GM12878 (cell line): ENCODE measurements at regions not wholly inside any gene's neighbourhood (a gene's known extent, or its start where the extent isn't known, plus 50 kb on each side); places are given as distances from the start of the nearest gene placed in this dataset.

Source experiments
- ATAC-seq: fragments of 200-7000 bp; cut with Tn5 transposase; 3 replicates; pipeline ENCODE4 v1.9.1; 2020; ENCODE audit warnings: mild to moderate bottlenecking, moderate library complexity
- BruUV-seq: library from RNA; stranded (reverse); fragments of 400-500 nt; replicated peaks from 2 replicates; lab custom pipeline; 2021; lab: Mats Ljungman, UMichigan
- CTCF ChIA-PET: fragments of 300-600 bp; sonication (Branson Sonifier 250); formaldehyde crosslinking; extraction: SDS; loops from one replicate; lab custom pipeline; 2021; ENCODE audit warnings: inconsistent platforms; lab: Yijun Ruan, JAX
- POLR2A ChIA-PET: fragments of 350-600 bp; formaldehyde crosslinking; extraction: SDS; loops from one replicate; lab custom pipeline; 2021; ENCODE audit warnings: inconsistent platforms; lab: Charles Lee
- RAD21 ChIA-PET: fragments of 300-600 bp; sonication (Branson Sonifier 250); formaldehyde crosslinking; loops from one replicate; lab custom pipeline; 2023; ENCODE audit warnings: antibody characterized with exemption; ENCODE audit not compliant: unreplicated experiment; lab: Charles Lee
- SMC1A ChIA-PET: fragments of 300-600 bp; sonication (Branson Sonifier 250); formaldehyde crosslinking; loops from one replicate; lab custom pipeline; 2023; ENCODE audit not compliant: unreplicated experiment, uncharacterized antibody; lab: Charles Lee
- DNase-seq: peaks from one replicate; pipeline ENCODE4 v3.0.0-alpha.2; 2011; ENCODE audit warnings: low read depth, low spot score
- FAIRE-seq: peaks from 3 replicates; lab custom pipeline; 2011; peaks lifted over from hg19 to GRCh38; lab: Jason Lieb, UNC
- H2AFZ ChIP-seq: 2 replicates; pipeline ENCODE4 v1.6.0; 2011; ENCODE audit warnings: low read depth, low read length, control low read depth; ENCODE audit not compliant: control insufficient read depth
- H3K27ac ChIP-seq: 2 replicates; pipeline ENCODE4 v1.5.1; 2011; ENCODE audit warnings: control low read depth; ENCODE audit not compliant: control insufficient read depth, insufficient read depth
- H3K27me3 ChIP-seq, 2 experiments: replicated peaks in 1 of 2; 2 replicates each; pipeline versions ENCODE4 v1.6.0 to v1.6.1; 2011; ENCODE audit warnings: low read length in 1 of 2; ENCODE audit not compliant: control insufficient read depth in 2 of 2, insufficient read depth in 2 of 2
- H3K36me3 ChIP-seq, 2 experiments: 2 replicates each; pipeline ENCODE4 v1.5.1; 2011; ENCODE audit warnings: low read length in 1 of 2; ENCODE audit not compliant: control insufficient read depth in 2 of 2, insufficient read depth in 2 of 2
- H3K4me1 ChIP-seq: 2 replicates; pipeline ENCODE4 v1.6.1; 2011; ENCODE audit warnings: mild to moderate bottlenecking, low read length, moderate library complexity, mixed read lengths; ENCODE audit not compliant: control insufficient read depth, insufficient read depth
- H3K4me2 ChIP-seq: 2 replicates; pipeline ENCODE4 v1.6.0; 2011; ENCODE audit warnings: control low read depth; ENCODE audit not compliant: control insufficient read depth, insufficient read depth
- H3K4me3 ChIP-seq: fragments of 200-600 bp; sonication (generic); 2 replicates; pipeline ENCODE4 v1.5.1; 2016
- H3K79me2 ChIP-seq: 2 replicates; pipeline ENCODE4 v1.6.0; 2011; ENCODE audit warnings: low read length; ENCODE audit not compliant: control insufficient read depth, insufficient read depth
- H3K9ac ChIP-seq: 2 replicates; pipeline ENCODE4 v1.8.0; 2011; ENCODE audit warnings: low read length, control low read depth, mixed read lengths; ENCODE audit not compliant: control insufficient read depth, insufficient read depth
- H3K9me3 ChIP-seq: replicated peaks from 3 replicates; pipeline ENCODE4 v1.5.1; 2011; ENCODE audit warnings: mild to moderate bottlenecking, low read length; ENCODE audit not compliant: control insufficient read depth, insufficient read depth
- H4K20me1 ChIP-seq: 2 replicates; pipeline ENCODE4 v1.6.0; 2011; ENCODE audit not compliant: control insufficient read depth, insufficient read depth
- CHD4 ChIP-seq: fragments of 200-600 bp; sonication (generic); IDR thresholded peaks from 2 replicates; pipeline ENCODE4 v1.6.1; 2016; ENCODE audit warnings: mild to moderate bottlenecking
- CREB1 ChIP-seq: IDR thresholded peaks from 2 replicates; pipeline ENCODE4 v1.6.1; 2012; ENCODE audit warnings: low read depth, mild to moderate bottlenecking, inconsistent platforms
- CREM ChIP-seq: IDR thresholded peaks from 2 replicates; pipeline ENCODE4 v1.6.1; 2014; ENCODE audit warnings: antibody characterized with exemption, low read depth
- KLF5 ChIP-seq: fragments of 450-650 bp; IDR thresholded peaks from 2 replicates; pipeline ENCODE4 v1.6.1; 2014; ENCODE audit warnings: mild to moderate bottlenecking; ENCODE audit not compliant: partially characterized antibody
- PKNOX1 ChIP-seq: fragments of 450-650 bp; IDR thresholded peaks from 2 replicates; pipeline ENCODE4 v1.6.1; 2016; ENCODE audit warnings: mild to moderate bottlenecking
- RB1 ChIP-seq: fragments of 450-650 bp; formaldehyde crosslinking; IDR thresholded peaks from 2 replicates; pipeline ENCODE4 v1.6.1; 2017; ENCODE audit warnings: mild to moderate bottlenecking, borderline replicate concordance
- ZNF622 ChIP-seq: fragments of 450-650 bp; IDR thresholded peaks from 2 replicates; pipeline ENCODE4 v1.6.1; 2017; ENCODE audit warnings: mild to moderate bottlenecking, inconsistent platforms
- WGBS: methylation state at CpG from one replicate; pipeline ENCODE4 v1.1.6; 2016; ENCODE audit warnings: low lambda C conversion rate; ENCODE audit not compliant: insufficient replicate concordance, insufficient coverage; ENCODE audit errors: missing lambda C conversion rate; 5-methylcytosine and 5-hydroxymethylcytosine counted together
- in situ Hi-C: fragments of 300-500 bp; cut with MboI; formaldehyde crosslinking; loops from 9 replicates; pipeline ENCODE4 v1.14.3; 2018; ENCODE audit warnings: mixed read lengths
- intact Hi-C: fragments of 100-400 bp; cut with micrococcal nuclease; formaldehyde crosslinking; loops from one replicate; pipeline ENCODE4 v1.14.2; 2022; ENCODE audit not compliant: unreplicated experiment

DNA sequence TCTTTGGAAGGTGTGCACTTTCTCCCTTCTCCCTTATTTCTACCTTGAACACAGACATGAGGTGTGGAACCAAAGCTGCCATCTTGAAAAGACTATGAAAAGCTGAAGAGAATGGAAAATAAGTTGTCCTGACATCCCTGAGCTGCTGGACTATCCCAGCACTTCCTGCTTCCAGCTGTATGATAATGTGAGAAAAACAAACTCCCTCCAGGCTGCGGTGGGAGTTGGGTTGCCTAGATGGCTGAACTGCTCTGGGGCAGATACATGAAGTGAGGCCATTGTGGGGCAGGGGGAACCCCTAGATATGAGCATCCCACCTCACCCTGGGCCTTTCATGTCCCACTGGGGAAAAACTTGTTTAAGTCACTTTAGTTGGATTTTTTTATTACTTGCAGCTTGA is 82.4 kb downstream of the BOD1 start:
- no TSS peak for BruUV-seq
- 0% methylated on average over 1 of the region's 1 CpG for WGBS
- Histone ChIP-seq H3K79me2 (no peaks in the 10 kb centered on the region), H4K20me1 (no peaks in the 10 kb centered on the region), H2AFZ (no peak overlapping the region)
- ChIA-PET RAD21 (no interaction called here), POLR2A (no interaction called here)
- in situ Hi-C loops: no loop called here
- ATAC-seq: no peak
- TF ChIP-seq CREB1 (no peak), CHD4 (no peak), ZNF622 (no peak), KLF5 (no peak), PKNOX1 (no peak), CREM (no peak)
- TF ChIP-seq, all 136 proteins: peak for 0
- Histone ChIP-seq H3K4me3 (no peak overlapping the region), H3K9me3 (no peaks in the 10 kb centered on the region), H3K27me3 (no peaks in the 10 kb centered on the region), H3K9ac (no peak overlapping the region), H3K27ac (no peak overlapping the region), H3K4me1 (peaks cover 28% of the 10 kb centered on the region), H3K36me3 (no peaks in the 10 kb centered on the region), H3K4me2 (no peak overlapping the region)
- DNase-seq (no peak), FAIRE-seq (no peak)
- intact Hi-C loops: no loop called here
- CTCF ChIA-PET: interaction anchor here (1.8 kb wide), 1 partner anchor 39 kb away, joined by 4 read pairs; no protein-coding TSS in a partner anchor
- SMC1A ChIA-PET: interaction anchor here (0.6 kb wide), 1 partner anchor 46 kb away, joined by 3 read pairs; no protein-coding TSS in a partner anchor

GRCh38 chr5:173532689-173533250 is 83.7 kb downstream of the BOD1 start:
- Histone ChIP-seq H4K20me1 (no peaks in the 10 kb centered on the region), H3K4me1 (peaks cover 21% of the 10 kb centered on the region), H3K27ac (no peak overlapping the region), H3K4me3 (no peak overlapping the region), H3K27me3 (no peaks in the 10 kb centered on the region), H2AFZ (no peak overlapping the region), H3K9me3 (no peaks in the 10 kb centered on the region), H3K36me3 (no peaks in the 10 kb centered on the region), H3K79me2 (no peaks in the 10 kb centered on the region), H3K9ac (no peak overlapping the region), H3K4me2 (no peak overlapping the region)
- POLR2A ChIA-PET: no interaction called here
- RAD21 ChIA-PET: no interaction called here
- BruUV-seq: no TSS peak
- in situ Hi-C loops: no loop called here
- ATAC-seq (no peak), DNase-seq (no peak), FAIRE-seq (no peak)
- intact Hi-C loops: no loop called here
- SMC1A ChIA-PET: no interaction called here
- CTCF ChIA-PET: interaction anchor here (0.6 to 1.8 kb wide), 2 partner anchors 24 to 41 kb away, joined by 4 read pairs; no protein-coding TSS in a partner anchor
- 55% methylated on average over 6 of the region's 6 CpGs for WGBS
- no peak for TF ChIP-seq RB1
